PC-3 (cell line): ENCODE measurements at regions not wholly inside any gene's neighbourhood (a gene's known extent, or its start where the extent isn't known, plus 50 kb on each side); places are given as distances from the start of the nearest gene placed in this dataset.

Experiments used
- CTCF ChIP-seq: fragments of 300-600 bp; sonication (generic); conservative IDR thresholded peaks from 2 replicates; pipeline ENCODE4 v1.5.1; 2017; ENCODE audit warnings: antibody characterized with exemption, low read depth, mild to moderate bottlenecking, low read length
- EZH2phosphoT487 ChIP-seq: fragments of 300-600 bp; sonication (generic); IDR thresholded peaks from 2 replicates; pipeline ENCODE4 v1.6.1; 2018; ENCODE audit warnings: mild to moderate bottlenecking, antibody characterized with exemption, low read length, borderline replicate concordance

- TF ChIP-seq CTCF (peak; percentile 20; the same call in 1 of the 2 replicates), EZH2phosphoT487 (no peak)
Observed at GRCh38 chr13:86608701-86609100, 809.5 kb upstream of the SLITRK6 start.
